ENCODE measurements at regions not wholly inside any gene's neighbourhood (a gene's known extent, or its start where the extent isn't known, plus 50 kb on each side); places are given as distances from the start of the nearest gene placed in this dataset.

DNA sequence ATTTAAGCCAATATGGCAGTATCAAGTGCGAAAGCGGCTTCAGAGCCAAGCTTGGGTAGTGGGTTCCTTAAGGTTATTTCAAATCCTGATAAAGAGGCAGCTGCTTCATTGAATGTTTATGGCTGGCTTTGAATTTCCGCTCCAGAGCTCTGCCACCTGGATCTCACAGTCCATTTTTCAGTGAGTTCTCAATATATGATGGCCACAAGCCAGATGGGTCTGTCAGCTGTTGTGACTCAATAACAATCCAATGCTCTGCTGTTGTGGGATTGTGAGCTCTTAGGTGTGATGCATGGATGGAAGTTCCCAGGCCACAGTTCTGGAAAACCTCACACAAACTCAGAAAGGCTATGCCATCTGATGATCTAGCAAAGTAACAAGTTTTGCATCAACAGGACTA, 743.8 kb upstream of the LRRN3 start:
- H2AFZ ChIP-seq (ENCODE audit: control insufficient read depth, low read depth, low read length): no peak overlapping the region
- intact Hi-C loops (cut with micrococcal nuclease; ENCODE audit: unreplicated experiment) (no loop called here), in situ Hi-C loops (cut with MboI) (no loop called here)
- no peaks in the 10 kb centered on the region for H3K79me2 ChIP-seq (ENCODE audit: control insufficient read depth, insufficient read depth, low read length)
- H3K9ac ChIP-seq (ENCODE audit: control insufficient read depth, insufficient read depth, low read length): no peak overlapping the region
- H3K9me3 ChIP-seq (replicated peaks; ENCODE audit: control insufficient read depth, insufficient read depth, low read length): no peaks in the 10 kb centered on the region
- RAD21 ChIA-PET (ENCODE audit: unreplicated experiment): no interaction called here
- no peaks in the 10 kb centered on the region for H3K4me1 ChIP-seq (ENCODE audit: control insufficient read depth, insufficient read depth, low read length)
- CTCF ChIA-PET: no interaction called here
- DNase-seq (ENCODE audit: low read depth, low spot score) (no peak), ATAC-seq (no peak), FAIRE-seq (no peak)
- 8% methylated on average over 3 of the region's 3 CpGs for WGBS (ENCODE audit: insufficient coverage, insufficient replicate concordance, low lambda C conversion rate, missing lambda C conversion rate)
- SMC1A ChIA-PET (ENCODE audit: uncharacterized antibody, unreplicated experiment): interaction anchor here (0.6 kb wide), 1 partner anchor 24 kb away, joined by 3 read pairs; no protein-coding TSS in a partner anchor
- H3K27ac ChIP-seq (ENCODE audit: control insufficient read depth, insufficient read depth): no peak overlapping the region
- H3K36me3 ChIP-seq (ENCODE audit: control insufficient read depth in 2 of 2, insufficient read depth in 2 of 2, low read length in 1 of 2): no peaks in the 10 kb centered on the region
- H4K20me1 ChIP-seq (ENCODE audit: control insufficient read depth, insufficient read depth): no peaks in the 10 kb centered on the region
- no peak overlapping the region for H3K4me3 ChIP-seq
- POLR2A ChIA-PET: no interaction called here
- TF ChIP-seq, protein P1, sequence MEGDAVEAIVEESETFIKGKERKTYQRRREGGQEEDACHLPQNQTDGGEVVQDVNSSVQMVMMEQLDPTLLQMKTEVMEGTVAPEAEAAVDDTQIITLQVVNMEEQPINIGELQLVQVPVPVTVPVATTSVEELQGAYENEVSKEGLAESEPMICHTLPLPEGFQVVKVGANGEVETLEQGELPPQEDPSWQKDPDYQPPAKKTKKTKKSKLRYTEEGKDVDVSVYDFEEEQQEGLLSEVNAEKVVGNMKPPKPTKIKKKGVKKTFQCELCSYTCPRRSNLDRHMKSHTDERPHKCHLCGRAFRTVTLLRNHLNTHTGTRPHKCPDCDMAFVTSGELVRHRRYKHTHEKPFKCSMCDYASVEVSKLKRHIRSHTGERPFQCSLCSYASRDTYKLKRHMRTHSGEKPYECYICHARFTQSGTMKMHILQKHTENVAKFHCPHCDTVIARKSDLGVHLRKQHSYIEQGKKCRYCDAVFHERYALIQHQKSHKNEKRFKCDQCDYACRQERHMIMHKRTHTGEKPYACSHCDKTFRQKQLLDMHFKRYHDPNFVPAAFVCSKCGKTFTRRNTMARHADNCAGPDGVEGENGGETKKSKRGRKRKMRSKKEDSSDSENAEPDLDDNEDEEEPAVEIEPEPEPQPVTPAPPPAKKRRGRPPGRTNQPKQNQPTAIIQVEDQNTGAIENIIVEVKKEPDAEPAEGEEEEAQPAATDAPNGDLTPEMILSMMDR (IDR thresholded peaks at IDR 0.05 in 2 of 3, conservative IDR thresholded peaks at IDR 0.05 in 1 of 3; ENCODE audit: control insufficient read depth in 2 of 3, extremely low read depth in 1 of 3, insufficient read depth in 1 of 3, low read depth in 3 of 3, low read length in 3 of 3): no peak
- TF ChIP-seq POLR2AphosphoS5 (IDR thresholded peaks at IDR 0.05; ENCODE audit: low read length) (no peak), NFXL1 (IDR thresholded peaks at IDR 0.05; ENCODE audit: borderline replicate concordance) (no peak), SP1 (IDR thresholded peaks at IDR 0.05; ENCODE audit: low read depth, low read length) (no peak), MTA3 (IDR thresholded peaks at IDR 0.05; ENCODE audit: borderline replicate concordance, low read length) (no peak), SMARCA5 (IDR thresholded peaks at IDR 0.05) (no peak), YBX1 (IDR thresholded peaks at IDR 0.05) (no peak), HCFC1 (IDR thresholded peaks at IDR 0.05; ENCODE audit: low read length) (no peak), ZNF217 (IDR thresholded peaks at IDR 0.05) (no peak), SMAD1 (IDR thresholded peaks at IDR 0.05; ENCODE audit: low read depth, partially characterized antibody) (no peak), EP300 (IDR thresholded peaks at IDR 0.05; ENCODE audit: borderline replicate concordance in 1 of 2, control insufficient read depth in 1 of 2, low read depth in 2 of 2, low read length in 2 of 2) (no peak), NFYB (IDR thresholded peaks at IDR 0.05; ENCODE audit: insufficient read depth, low read depth, low read length) (no peak), ZZZ3 (IDR thresholded peaks at IDR 0.05; ENCODE audit: control insufficient read depth, insufficient read length, low read depth) (no peak)
- H3K27me3 ChIP-seq (replicated peaks in 1 of 2; ENCODE audit: control insufficient read depth in 2 of 2, insufficient read depth in 2 of 2, low read length in 1 of 2): no peaks in the 10 kb centered on the region
- H3K4me2 ChIP-seq (ENCODE audit: control insufficient read depth, insufficient read depth): no peak overlapping the region
- no TSS peak for BruUV-seq (replicated peaks)
